K562 (cell line): ENCODE measurements at regions not wholly inside any gene's neighbourhood (a gene's known extent, or its start where the extent isn't known, plus 50 kb on each side); places are given as distances from the start of the nearest gene placed in this dataset.

ENCODE experiments used
- CBX2 ChIP-seq: fragments of 200-600 bp; sonication (generic); IDR thresholded peaks from one replicate; pipeline ENCODE4 v1.6.1; 2012; ENCODE audit warnings: mild to moderate bottlenecking, low read length, inconsistent platforms; ENCODE audit not compliant: insufficient read depth, poor library complexity, severe bottlenecking
- CHD4 ChIP-seq: fragments of 200-600 bp; sonication (generic); IDR thresholded peaks from 3 replicates; pipeline ENCODE4 v1.6.1; 2012; ENCODE audit warnings: low read depth, mild to moderate bottlenecking, mixed read lengths, low read length, inconsistent platforms; ENCODE audit not compliant: insufficient read depth, insufficient replicate concordance, poor library complexity, severe bottlenecking
- ZNF12 ChIP-seq: sonication (generic); formaldehyde crosslinking; IDR thresholded peaks from 2 replicates; pipeline ENCODE4 v1.4.0; 2020; ENCODE audit warnings: mild to moderate bottlenecking, missing genetic modification reagents
- TF ChIP-seq, protein P1 (sequence below): sonication (generic); formaldehyde crosslinking; IDR thresholded peaks from 2 replicates; pipeline ENCODE4 v1.8.0; 2022; ENCODE audit warnings: mild to moderate bottlenecking, missing genetic modification reagents

DNA sequence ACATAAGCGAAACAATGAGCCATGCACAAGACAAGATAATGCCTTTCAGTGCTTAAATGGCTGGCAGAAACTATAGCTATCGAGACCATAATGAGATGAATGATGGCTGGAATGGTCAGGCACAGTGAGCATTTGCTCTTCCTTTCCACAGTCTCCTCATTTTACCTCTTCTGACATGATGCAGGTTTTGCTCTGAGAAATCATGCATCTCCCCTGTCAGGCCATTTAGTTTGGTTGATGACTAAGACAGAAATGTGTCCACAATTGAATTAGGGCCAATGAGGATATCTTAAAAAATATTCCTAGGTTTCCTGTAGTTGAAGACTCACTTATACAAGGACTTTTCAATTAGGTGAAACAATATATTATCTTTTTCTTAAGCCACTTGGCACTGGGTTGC lies 475.1 kb downstream of the TMEM232 start:
- TF ChIP-seq CBX2: no peak
- TF ChIP-seq CHD4: no peak
- no peak for TF ChIP-seq ZNF12 (CRISPR knock-in tag)
- TF ChIP-seq, protein P1, sequence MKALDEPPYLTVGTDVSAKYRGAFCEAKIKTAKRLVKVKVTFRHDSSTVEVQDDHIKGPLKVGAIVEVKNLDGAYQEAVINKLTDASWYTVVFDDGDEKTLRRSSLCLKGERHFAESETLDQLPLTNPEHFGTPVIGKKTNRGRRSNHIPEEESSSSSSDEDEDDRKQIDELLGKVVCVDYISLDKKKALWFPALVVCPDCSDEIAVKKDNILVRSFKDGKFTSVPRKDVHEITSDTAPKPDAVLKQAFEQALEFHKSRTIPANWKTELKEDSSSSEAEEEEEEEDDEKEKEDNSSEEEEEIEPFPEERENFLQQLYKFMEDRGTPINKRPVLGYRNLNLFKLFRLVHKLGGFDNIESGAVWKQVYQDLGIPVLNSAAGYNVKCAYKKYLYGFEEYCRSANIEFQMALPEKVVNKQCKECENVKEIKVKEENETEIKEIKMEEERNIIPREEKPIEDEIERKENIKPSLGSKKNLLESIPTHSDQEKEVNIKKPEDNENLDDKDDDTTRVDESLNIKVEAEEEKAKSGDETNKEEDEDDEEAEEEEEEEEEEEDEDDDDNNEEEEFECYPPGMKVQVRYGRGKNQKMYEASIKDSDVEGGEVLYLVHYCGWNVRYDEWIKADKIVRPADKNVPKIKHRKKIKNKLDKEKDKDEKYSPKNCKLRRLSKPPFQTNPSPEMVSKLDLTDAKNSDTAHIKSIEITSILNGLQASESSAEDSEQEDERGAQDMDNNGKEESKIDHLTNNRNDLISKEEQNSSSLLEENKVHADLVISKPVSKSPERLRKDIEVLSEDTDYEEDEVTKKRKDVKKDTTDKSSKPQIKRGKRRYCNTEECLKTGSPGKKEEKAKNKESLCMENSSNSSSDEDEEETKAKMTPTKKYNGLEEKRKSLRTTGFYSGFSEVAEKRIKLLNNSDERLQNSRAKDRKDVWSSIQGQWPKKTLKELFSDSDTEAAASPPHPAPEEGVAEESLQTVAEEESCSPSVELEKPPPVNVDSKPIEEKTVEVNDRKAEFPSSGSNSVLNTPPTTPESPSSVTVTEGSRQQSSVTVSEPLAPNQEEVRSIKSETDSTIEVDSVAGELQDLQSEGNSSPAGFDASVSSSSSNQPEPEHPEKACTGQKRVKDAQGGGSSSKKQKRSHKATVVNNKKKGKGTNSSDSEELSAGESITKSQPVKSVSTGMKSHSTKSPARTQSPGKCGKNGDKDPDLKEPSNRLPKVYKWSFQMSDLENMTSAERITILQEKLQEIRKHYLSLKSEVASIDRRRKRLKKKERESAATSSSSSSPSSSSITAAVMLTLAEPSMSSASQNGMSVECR (CRISPR knock-in tag): no peak
